ENCODE measurements at regions not wholly inside any gene's neighbourhood (a gene's known extent, or its start where the extent isn't known, plus 50 kb on each side); places are given as distances from the start of the nearest gene placed in this dataset.
"Not testable (repeated sequence)": the region's sequence is repeated elsewhere in the genome, so short reads cannot be mapped to it uniquely, and the experiment has no call there.

GRCh38 chr5:99515864-99516490 is 587.2 kb upstream of the CHD1 start:
- CTCF ChIA-PET = not testable (repeated sequence)

GRCh38 chr5:99510237-99510866 is 581.5 kb upstream of the CHD1 start:
- not testable (repeated sequence) for H3K9me3 ChIP-seq (ENCODE audit: control insufficient read depth in 1 of 2, insufficient read depth in 1 of 2, low read depth in 1 of 2, low read length in 2 of 2); H3K4me3 ChIP-seq (replicated peaks in 1 of 2; ENCODE audit: low read depth in 1 of 2, low read length in 2 of 2)

More at GRCh38 chr5:99515864-99516490, 587.2 kb upstream of the CHD1 start:
- POLR2A ChIA-PET; H3K4me2 ChIP-seq (ENCODE audit: low read length); H3K27me3 ChIP-seq (ENCODE audit: insufficient read depth, low read length); BruUV-seq (replicated peaks); H3K9me3 ChIP-seq (ENCODE audit: control insufficient read depth in 1 of 2, insufficient read depth in 1 of 2, low read depth in 1 of 2, low read length in 2 of 2); H3K4me1 ChIP-seq (ENCODE audit: control insufficient read depth in 1 of 2, insufficient read depth in 2 of 2, low read length in 2 of 2); H3K79me2 ChIP-seq (ENCODE audit: insufficient read depth, low read length); ATAC-seq; H3K4me3 ChIP-seq (replicated peaks in 1 of 2; ENCODE audit: low read depth in 1 of 2, low read length in 2 of 2); DNase-seq (ENCODE audit: low read depth, low spot score); H4K20me1 ChIP-seq (ENCODE audit: insufficient read depth); H3K9ac ChIP-seq (ENCODE audit: low read length); H3K27ac ChIP-seq (ENCODE audit: low read depth, low read length); H3K36me3 ChIP-seq (ENCODE audit: control insufficient read depth in 1 of 2, insufficient read depth in 2 of 2, low read length in 2 of 2); H3K9me2 ChIP-seq (ENCODE audit: insufficient read depth); H2AFZ ChIP-seq (ENCODE audit: low read depth, low read length, poor library complexity, severe bottlenecking); intact Hi-C loops (cut with micrococcal nuclease); RAD21 ChIA-PET (ENCODE audit: low non-redundant PET in 1 of 2, low total read pairs in 2 of 2, uncharacterized antibody in 2 of 2, unreplicated experiment in 2 of 2): not testable (repeated sequence)

DNA sequence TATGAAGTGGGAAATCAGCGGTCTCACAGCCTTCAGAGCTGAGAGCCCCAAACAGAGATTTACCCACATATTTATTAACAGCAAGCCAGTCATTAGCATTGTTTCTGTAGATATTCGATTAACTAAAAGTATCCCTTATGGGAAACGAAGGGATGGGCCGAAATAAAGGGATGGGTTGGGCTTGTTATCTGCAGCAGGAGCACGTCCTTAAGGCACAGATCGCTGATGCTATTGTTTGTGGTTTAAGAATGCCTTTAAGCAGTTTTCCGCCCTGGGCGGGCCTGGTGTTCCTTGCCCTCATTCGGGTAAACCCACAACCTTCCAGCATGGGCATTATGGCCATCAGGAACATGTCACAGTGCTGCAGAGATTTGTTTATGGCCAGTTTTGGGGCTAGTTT is 580.3 kb upstream of the CHD1 start:
- CTCF ChIA-PET; H3K4me1 ChIP-seq (ENCODE audit: control insufficient read depth in 1 of 2, insufficient read depth in 2 of 2, low read length in 2 of 2); BruUV-seq (replicated peaks); H3K9me3 ChIP-seq (ENCODE audit: control insufficient read depth in 1 of 2, insufficient read depth in 1 of 2, low read depth in 1 of 2, low read length in 2 of 2); H3K4me3 ChIP-seq (replicated peaks in 1 of 2; ENCODE audit: low read depth in 1 of 2, low read length in 2 of 2); H3K79me2 ChIP-seq (ENCODE audit: insufficient read depth, low read length); H3K9ac ChIP-seq (ENCODE audit: low read length); H2AFZ ChIP-seq (ENCODE audit: low read depth, low read length, poor library complexity, severe bottlenecking); POLR2A ChIA-PET; DNase-seq (ENCODE audit: low read depth, low spot score); H4K20me1 ChIP-seq (ENCODE audit: insufficient read depth); H3K4me2 ChIP-seq (ENCODE audit: low read length); H3K27me3 ChIP-seq (ENCODE audit: insufficient read depth, low read length); H3K27ac ChIP-seq (ENCODE audit: low read depth, low read length); RAD21 ChIA-PET (ENCODE audit: low non-redundant PET in 1 of 2, low total read pairs in 2 of 2, uncharacterized antibody in 2 of 2, unreplicated experiment in 2 of 2); intact Hi-C loops (cut with micrococcal nuclease); H3K36me3 ChIP-seq (ENCODE audit: control insufficient read depth in 1 of 2, insufficient read depth in 2 of 2, low read length in 2 of 2); ATAC-seq; H3K9me2 ChIP-seq (ENCODE audit: insufficient read depth): not testable (repeated sequence)

More at GRCh38 chr5:99510237-99510866, 581.5 kb upstream of the CHD1 start:
- RAD21 ChIA-PET (ENCODE audit: low non-redundant PET in 1 of 2, low total read pairs in 2 of 2, uncharacterized antibody in 2 of 2, unreplicated experiment in 2 of 2); H3K4me1 ChIP-seq (ENCODE audit: control insufficient read depth in 1 of 2, insufficient read depth in 2 of 2, low read length in 2 of 2); H3K79me2 ChIP-seq (ENCODE audit: insufficient read depth, low read length); H3K27ac ChIP-seq (ENCODE audit: low read depth, low read length); DNase-seq (ENCODE audit: low read depth, low spot score); H3K27me3 ChIP-seq (ENCODE audit: insufficient read depth, low read length); H3K9ac ChIP-seq (ENCODE audit: low read length); intact Hi-C loops (cut with micrococcal nuclease); POLR2A ChIA-PET; ATAC-seq; H4K20me1 ChIP-seq (ENCODE audit: insufficient read depth); BruUV-seq (replicated peaks); H2AFZ ChIP-seq (ENCODE audit: low read depth, low read length, poor library complexity, severe bottlenecking); CTCF ChIA-PET; H3K36me3 ChIP-seq (ENCODE audit: control insufficient read depth in 1 of 2, insufficient read depth in 2 of 2, low read length in 2 of 2); H3K9me2 ChIP-seq (ENCODE audit: insufficient read depth); H3K4me2 ChIP-seq (ENCODE audit: low read length): not testable (repeated sequence)

GRCh38 chr5:99495456-99495855 is 566.6 kb upstream of the CHD1 start:
- H3K9me2 ChIP-seq (ENCODE audit: insufficient read depth); RAD21 ChIA-PET (ENCODE audit: low non-redundant PET in 1 of 2, low total read pairs in 2 of 2, uncharacterized antibody in 2 of 2, unreplicated experiment in 2 of 2); H3K4me1 ChIP-seq (ENCODE audit: control insufficient read depth in 1 of 2, insufficient read depth in 2 of 2, low read length in 2 of 2); H3K36me3 ChIP-seq (ENCODE audit: control insufficient read depth in 1 of 2, insufficient read depth in 2 of 2, low read length in 2 of 2); H3K79me2 ChIP-seq (ENCODE audit: insufficient read depth, low read length); CTCF ChIA-PET; H3K9me3 ChIP-seq (ENCODE audit: control insufficient read depth in 1 of 2, insufficient read depth in 1 of 2, low read depth in 1 of 2, low read length in 2 of 2); H3K9ac ChIP-seq (ENCODE audit: low read length); H2AFZ ChIP-seq (ENCODE audit: low read depth, low read length, poor library complexity, severe bottlenecking); H3K27ac ChIP-seq (ENCODE audit: low read depth, low read length); H3K4me3 ChIP-seq (replicated peaks in 1 of 2; ENCODE audit: low read depth in 1 of 2, low read length in 2 of 2); BruUV-seq (replicated peaks); DNase-seq (ENCODE audit: low read depth, low spot score); H3K27me3 ChIP-seq (ENCODE audit: insufficient read depth, low read length); H4K20me1 ChIP-seq (ENCODE audit: insufficient read depth); ATAC-seq; POLR2A ChIA-PET; intact Hi-C loops (cut with micrococcal nuclease); H3K4me2 ChIP-seq (ENCODE audit: low read length): not testable (repeated sequence)
